SK-N-DZ (cell line): ENCODE measurements at regions not wholly inside any gene's neighbourhood (a gene's known extent, or its start where the extent isn't known, plus 50 kb on each side); places are given as distances from the start of the nearest gene placed in this dataset.
A peak's percentile ranks its signal among the peaks of the same experiment; 100 is the strongest.
"Not testable (repeated sequence)": the region's sequence is repeated elsewhere in the genome, so short reads cannot be mapped to it uniquely, and the experiment has no call there.

ENCODE experiments used
- DNase-seq: peaks from one replicate; pipeline ENCODE4 v3.0.0-alpha.2; 2015; ENCODE audit warnings: low spot score

GRCh38 chr3:164752812-164753211, 325.5 kb downstream of the SI start:
- DNase-seq, result no peak

- DNase-seq, result no peak
Observed at GRCh38 chr3:164748626-164749025, 329.7 kb downstream of the SI start.

DNA sequence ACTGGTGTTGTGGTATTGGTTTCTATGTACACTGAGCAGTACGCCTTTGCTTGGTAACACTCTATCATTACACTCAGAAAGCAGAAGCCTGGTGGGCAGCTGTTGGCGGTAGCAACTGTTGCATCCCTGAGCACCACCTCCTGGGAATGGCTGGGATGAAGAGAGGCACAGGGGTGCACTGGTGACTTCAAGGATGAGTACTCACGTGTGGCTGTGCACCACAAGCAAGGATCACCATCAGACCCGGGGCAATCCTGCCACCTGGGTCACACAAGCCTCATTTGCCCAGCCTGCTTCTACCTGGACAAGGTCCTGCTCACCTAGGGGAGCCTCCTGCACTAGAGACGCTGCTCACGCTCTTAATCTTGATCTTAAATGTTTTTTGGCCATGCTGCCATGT, 336.4 kb downstream of the SI start:
- no peak for DNase-seq

DNA sequence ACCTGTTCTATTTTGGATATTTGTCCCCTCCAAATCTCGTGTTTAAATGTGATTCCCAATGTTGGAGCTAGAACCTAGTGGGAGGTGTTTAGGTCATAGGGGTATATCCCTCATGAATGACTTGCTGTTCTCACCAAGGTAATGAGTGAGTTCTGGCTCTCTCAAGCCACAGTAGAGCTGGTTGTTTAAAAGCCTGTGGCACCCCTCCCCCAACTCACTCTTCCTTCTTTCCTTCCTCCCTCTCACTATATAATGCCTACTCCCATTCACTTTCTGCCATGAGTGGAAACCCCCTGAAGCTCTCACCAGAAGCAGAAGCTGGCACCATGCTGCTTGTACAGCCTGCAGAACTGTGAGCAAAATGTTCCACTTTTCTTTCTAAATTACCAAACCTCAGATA, 341.1 kb downstream of the SI start:
- no peak for DNase-seq

GRCh38 chr3:164732166-164732565, 346.1 kb downstream of the SI start:
- no peak for DNase-seq

- no peak for DNase-seq
Observed at GRCh38 chr3:164730815-164731360, 347.4 kb downstream of the SI start.

- peak; percentile 27 for DNase-seq
Observed at GRCh38 chr3:164723396-164723795, 354.9 kb downstream of the SI start.

GRCh38 chr3:164702808-164703207, 375.5 kb downstream of the SI start:
- not testable (repeated sequence) for DNase-seq

- no peak for DNase-seq
Observed at GRCh38 chr3:164687902-164688301, 390.4 kb downstream of the SI start.

GRCh38 chr3:164687211-164687610, 391.1 kb downstream of the SI start:
- no peak for DNase-seq

DNA sequence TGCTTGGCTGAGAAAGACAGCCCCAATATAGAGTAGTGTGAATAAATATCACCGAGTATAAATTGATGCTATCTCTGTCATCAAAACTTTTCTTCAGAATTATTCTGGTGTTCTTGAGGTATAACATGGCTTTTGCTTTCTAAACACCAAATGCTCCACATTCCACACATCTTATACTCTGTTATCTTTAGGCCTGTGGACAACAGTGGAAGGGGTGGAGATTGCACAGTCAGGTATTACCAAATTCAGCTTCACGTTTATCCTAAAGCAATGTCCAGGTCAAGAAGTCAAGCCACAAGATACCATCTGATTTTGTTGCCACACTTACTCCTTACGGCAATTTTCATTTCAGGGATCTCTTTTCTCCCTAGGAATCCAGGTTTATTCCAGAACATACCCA, 394.8 kb downstream of the SI start:
- no peak for DNase-seq

GRCh38 chr3:164679245-164679644, 399.1 kb downstream of the SI start:
- no peak for DNase-seq

- DNase-seq, result no peak
Observed at GRCh38 chr3:164677317-164677716, 401.0 kb downstream of the SI start.

- DNase-seq, result no peak
Observed at GRCh38 chr3:164673738-164674137, 404.6 kb downstream of the SI start.

DNA sequence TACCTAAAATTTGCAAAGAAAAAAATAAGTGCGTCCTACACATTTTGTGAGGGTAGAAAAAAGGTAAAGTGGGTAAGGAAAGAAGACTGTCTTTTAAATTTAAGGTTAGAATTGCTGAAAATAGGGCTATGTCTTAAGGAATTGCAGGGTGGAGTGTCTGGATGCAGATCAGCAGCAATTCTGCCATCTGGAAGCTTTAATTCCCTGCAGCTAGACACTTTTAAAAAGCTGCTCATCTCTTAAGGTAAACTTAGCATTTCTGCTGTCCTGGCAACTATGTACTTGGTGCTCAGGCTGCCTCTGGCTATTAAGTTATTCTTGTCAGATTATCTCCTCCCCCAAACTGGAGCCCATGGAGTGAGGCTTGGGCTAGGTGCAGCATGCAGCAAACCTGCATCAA, 420.2 kb downstream of the SI start:
- no peak for DNase-seq

DNA sequence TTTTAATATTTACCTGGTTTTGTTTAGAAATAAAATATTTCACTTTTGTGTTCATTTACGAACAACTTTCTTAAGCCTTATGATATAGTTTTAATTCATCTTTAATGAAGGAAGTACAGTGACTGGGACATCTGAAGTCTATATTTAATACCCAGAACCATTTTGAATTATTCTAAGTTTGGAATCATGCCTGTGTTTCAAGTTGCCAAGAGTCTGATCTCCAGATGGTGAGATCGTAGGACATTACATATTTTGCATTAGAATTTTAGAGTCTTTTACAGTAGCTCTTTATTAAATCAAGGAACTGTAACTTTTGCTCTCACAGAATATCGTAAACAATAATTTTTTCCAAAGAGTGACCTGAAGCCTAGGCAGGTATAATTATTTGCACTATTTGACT, 420.7 kb downstream of the SI start:
- no peak for DNase-seq

DNA sequence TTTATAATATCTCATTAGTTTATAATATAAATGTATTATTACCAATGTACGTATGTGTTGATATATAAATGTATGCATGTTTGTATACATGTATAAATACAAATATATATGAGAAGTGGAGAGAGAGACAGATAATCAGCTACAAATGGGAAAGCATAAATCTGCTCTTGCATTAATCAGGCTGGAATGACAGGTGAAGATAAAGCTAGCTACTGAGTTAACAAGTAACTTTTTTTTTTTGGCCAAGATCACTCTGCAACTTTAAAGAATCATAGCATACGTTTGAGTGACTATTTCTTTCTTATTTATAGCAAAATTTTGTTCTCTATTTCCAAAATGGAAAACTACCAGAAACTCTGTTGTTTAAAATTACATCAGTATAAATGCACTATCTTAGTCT, 422.8 kb downstream of the SI start:
- DNase-seq, result no peak

- DNase-seq, result no peak
Observed at GRCh38 chr3:164641071-164641470, 437.2 kb downstream of the SI start.

GRCh38 chr3:164640591-164640990, 437.7 kb downstream of the SI start:
- no peak for DNase-seq

GRCh38 chr3:164620956-164621355, 457.3 kb downstream of the SI start:
- DNase-seq, result no peak

GRCh38 chr3:164620423-164620822, 457.9 kb downstream of the SI start:
- DNase-seq, result no peak

- peak; percentile 72 for DNase-seq
Observed at GRCh38 chr3:164612751-164613150, 465.5 kb downstream of the SI start.

DNA sequence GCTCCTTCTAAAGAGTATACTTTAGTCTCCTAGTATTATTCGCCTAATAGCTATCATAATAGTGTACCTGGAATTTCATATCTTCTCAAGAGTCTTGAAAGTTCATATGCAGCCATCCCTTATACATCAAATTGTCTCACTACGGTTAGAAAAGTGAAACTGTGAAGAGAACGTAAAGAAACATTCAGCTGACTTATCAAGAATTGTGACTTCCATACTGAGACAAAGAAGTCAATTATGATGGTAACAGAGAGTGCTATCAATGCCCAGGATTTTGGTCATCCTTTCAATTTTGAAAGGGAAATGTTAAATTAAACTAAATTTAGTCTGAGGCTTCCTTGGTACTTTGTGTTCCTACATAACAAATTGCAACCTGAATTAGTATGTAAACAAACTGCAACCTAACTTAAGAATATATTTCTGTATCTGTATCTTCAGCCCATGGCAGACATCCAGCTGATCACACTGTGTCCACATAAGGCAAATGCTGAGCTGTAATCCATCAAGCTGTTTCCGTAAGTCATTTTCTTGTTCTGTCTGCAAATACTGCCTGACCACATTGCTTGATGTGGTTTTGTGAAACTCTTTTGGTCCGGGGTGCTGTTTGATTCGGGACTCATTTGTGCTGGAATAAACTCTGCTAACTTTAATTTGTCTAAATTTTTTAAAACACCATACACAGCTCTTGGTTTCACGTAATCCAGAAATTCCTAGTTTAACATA, 469.6 kb downstream of the SI start:
- DNase-seq, result no peak

DNA sequence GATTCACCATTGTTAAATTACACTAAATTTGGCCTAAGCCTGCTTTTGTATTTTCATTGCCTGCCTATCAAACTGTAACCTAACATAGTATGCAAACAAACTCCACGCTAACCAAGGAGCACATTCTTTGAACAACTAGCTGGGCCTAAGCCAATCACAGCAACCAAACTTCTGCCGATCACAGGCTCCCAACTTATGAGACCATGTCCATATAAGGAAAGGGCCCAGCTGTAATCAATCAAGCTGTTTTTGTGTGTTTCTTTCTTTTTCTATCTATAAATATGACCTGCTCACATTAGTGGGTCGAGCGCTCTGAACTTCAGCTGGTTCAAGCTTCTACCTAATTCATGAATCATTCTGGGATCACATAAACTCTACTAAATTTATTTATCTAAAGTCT, 473.6 kb downstream of the SI start:
- no peak for DNase-seq
